22Rv1 (cell line): ENCODE measurements at regions not wholly inside any gene's neighbourhood (a gene's known extent, or its start where the extent isn't known, plus 50 kb on each side); places are given as distances from the start of the nearest gene placed in this dataset.

Experiments
- ZFX ChIP-seq: fragments of 450-650 bp; IDR thresholded peaks from 2 replicates; pipeline ENCODE4 v1.6.1; 2017; ENCODE audit warnings: antibody characterized with exemption, borderline replicate concordance
- TF ChIP-seq, protein P1 (sequence below): fragments of 450-650 bp; IDR thresholded peaks from 2 replicates; pipeline ENCODE4 v1.5.1; 2017; ENCODE audit warnings: mild to moderate bottlenecking

DNA sequence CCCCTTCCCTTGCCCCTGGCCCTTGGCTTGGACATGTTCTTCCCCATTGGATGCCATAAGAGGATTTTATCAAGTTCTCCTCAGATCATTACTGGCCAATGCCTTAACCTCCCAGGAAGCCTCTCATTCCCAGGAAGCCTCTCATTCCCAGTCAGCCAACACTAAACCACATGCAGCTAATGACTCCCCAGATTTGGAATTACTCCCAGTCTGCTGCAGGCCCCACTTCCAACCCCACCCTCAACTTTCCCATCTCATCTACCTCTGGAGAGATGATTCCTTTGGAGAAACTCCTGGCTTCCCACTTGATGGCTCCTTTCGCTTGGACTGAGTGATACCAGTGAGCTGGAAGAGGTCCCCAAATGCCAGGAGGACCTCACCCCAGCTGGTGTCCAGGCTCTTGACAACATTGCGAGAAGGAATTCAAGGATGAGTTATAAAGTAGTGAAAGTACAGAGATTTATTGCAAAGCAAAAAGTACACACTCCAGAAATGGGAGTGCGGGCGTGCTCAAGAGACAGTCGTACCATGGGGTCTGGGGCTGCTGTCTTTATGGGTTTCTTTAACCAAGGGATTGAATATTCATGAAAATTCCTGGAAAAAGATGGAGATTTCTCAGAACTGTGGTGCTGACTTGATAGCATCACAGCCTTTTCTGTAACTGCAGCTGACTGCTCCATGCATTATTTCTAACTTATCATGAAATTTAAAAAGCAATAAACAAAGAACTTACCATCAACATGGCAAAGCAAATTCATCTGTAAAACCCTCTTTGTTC, 117.2 kb upstream of the ADCY1 start:
- TF ChIP-seq, protein P1, sequence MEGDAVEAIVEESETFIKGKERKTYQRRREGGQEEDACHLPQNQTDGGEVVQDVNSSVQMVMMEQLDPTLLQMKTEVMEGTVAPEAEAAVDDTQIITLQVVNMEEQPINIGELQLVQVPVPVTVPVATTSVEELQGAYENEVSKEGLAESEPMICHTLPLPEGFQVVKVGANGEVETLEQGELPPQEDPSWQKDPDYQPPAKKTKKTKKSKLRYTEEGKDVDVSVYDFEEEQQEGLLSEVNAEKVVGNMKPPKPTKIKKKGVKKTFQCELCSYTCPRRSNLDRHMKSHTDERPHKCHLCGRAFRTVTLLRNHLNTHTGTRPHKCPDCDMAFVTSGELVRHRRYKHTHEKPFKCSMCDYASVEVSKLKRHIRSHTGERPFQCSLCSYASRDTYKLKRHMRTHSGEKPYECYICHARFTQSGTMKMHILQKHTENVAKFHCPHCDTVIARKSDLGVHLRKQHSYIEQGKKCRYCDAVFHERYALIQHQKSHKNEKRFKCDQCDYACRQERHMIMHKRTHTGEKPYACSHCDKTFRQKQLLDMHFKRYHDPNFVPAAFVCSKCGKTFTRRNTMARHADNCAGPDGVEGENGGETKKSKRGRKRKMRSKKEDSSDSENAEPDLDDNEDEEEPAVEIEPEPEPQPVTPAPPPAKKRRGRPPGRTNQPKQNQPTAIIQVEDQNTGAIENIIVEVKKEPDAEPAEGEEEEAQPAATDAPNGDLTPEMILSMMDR: no peak
- TF ChIP-seq ZFX: no peak
